CD4-positive, alpha-beta T cell (primary cell): ENCODE measurements at regions not wholly inside any gene's neighbourhood (a gene's known extent, or its start where the extent isn't known, plus 50 kb on each side); places are given as distances from the start of the nearest gene placed in this dataset.

ENCODE experiments used
- ATAC-seq: fragments of 200-7000 bp; cut with Tn5 transposase; one replicate; pipeline ENCODE4 v1.10.0; 2022; ENCODE audit warnings: mild to moderate bottlenecking; ENCODE audit not compliant: poor library complexity
- CTCF ChIA-PET: fragments of 350-600 bp; sonication (Branson Sonifier 250); formaldehyde crosslinking; loops from one replicate; lab custom pipeline; 2021; ENCODE audit warnings: antibody characterized with exemption, inconsistent platforms; lab: Charles Lee
- POLR2A ChIA-PET: fragments of 350-600 bp; sonication (Branson Sonifier 250); formaldehyde crosslinking; loops from one replicate; lab custom pipeline; 2021; ENCODE audit warnings: antibody characterized with exemption, inconsistent platforms; lab: Charles Lee
- DNase-seq, 14 experiments: peaks; one replicate each; pipeline ENCODE4 v3.0.0-alpha.2; 2013 to 2020; ENCODE audit warnings: mixed read lengths in 2 of 14
- H3K27ac ChIP-seq, 2 donors: one replicate each; pipeline versions ENCODE4 v1.5.1 to v1.7.0; 2013; ENCODE audit warnings: low read length in 2 of 2, low read depth in 1 of 2, mild to moderate bottlenecking in 1 of 2
- H3K27me3 ChIP-seq, 2 experiments: 1 replicate in 1 of 2; 2 replicates in 1 of 2; pipeline versions ENCODE4 v1.6.1 to v1.7.0; 2013; ENCODE audit warnings: low read length in 2 of 2, control low read depth in 1 of 2, mild to moderate bottlenecking in 1 of 2, moderate library complexity in 1 of 2; ENCODE audit not compliant: insufficient read depth in 2 of 2, control insufficient read depth in 1 of 2
- H3K36me3 ChIP-seq: one replicate; pipeline ENCODE4 v1.6.1; 2013; ENCODE audit warnings: low read length, control low read depth; ENCODE audit not compliant: insufficient read depth
- H3K4me1 ChIP-seq: one replicate; pipeline ENCODE4 v1.6.1; 2013; ENCODE audit warnings: low read length, control low read depth; ENCODE audit not compliant: insufficient read depth
- H3K4me3 ChIP-seq: one replicate; pipeline ENCODE4 v1.5.1; 2013; ENCODE audit warnings: mild to moderate bottlenecking, low read length, moderate library complexity
- H3K9me3 ChIP-seq, 2 experiments: 1 replicate in 1 of 2; 2 replicates in 1 of 2; pipeline versions ENCODE4 v1.6.1 to v1.7.0; 2013; ENCODE audit warnings: low read length in 2 of 2, mild to moderate bottlenecking in 2 of 2, control low read depth in 1 of 2, moderate library complexity in 1 of 2; ENCODE audit not compliant: control insufficient read depth in 1 of 2, insufficient read depth in 1 of 2
- H3K27ac Mint-ChIP-seq: one replicate; pipeline ENCODE4 v1.8.0; 2020; ENCODE audit warnings: mixed read lengths
- H3K27me3 Mint-ChIP-seq: one replicate; pipeline ENCODE4 v1.8.0; 2021; ENCODE audit warnings: mixed read lengths
- H3K36me3 Mint-ChIP-seq: one replicate; pipeline ENCODE4 v1.8.0; 2021; ENCODE audit warnings: low read depth, mixed read lengths
- H3K4me1 Mint-ChIP-seq: one replicate; pipeline ENCODE4 v1.8.0; 2021; ENCODE audit warnings: low read depth, mixed read lengths
- H3K4me3 Mint-ChIP-seq: one replicate; pipeline ENCODE4 v1.8.0; 2020; ENCODE audit warnings: mild to moderate bottlenecking, mixed read lengths
- H3K9me3 Mint-ChIP-seq: one replicate; pipeline ENCODE4 v1.8.0; 2020; ENCODE audit warnings: mixed read lengths
- CTCF ChIP-seq: fragments of 200-600 bp; IDR thresholded peaks from one replicate; pipeline ENCODE4 v1.8.0; 2022; ENCODE audit warnings: antibody characterized with exemption, mild to moderate bottlenecking
- intact Hi-C, 2 experiments: fragments of 100-400 bp; cut with DNase I in 1 of 2; cut with micrococcal nuclease in 1 of 2; formaldehyde crosslinking; loops; one replicate each; pipeline versions ENCODE4 v1.15.1 to v1.9.0; 2023 to 2025; cut with DNase I, micrococcal nuclease

DNA sequence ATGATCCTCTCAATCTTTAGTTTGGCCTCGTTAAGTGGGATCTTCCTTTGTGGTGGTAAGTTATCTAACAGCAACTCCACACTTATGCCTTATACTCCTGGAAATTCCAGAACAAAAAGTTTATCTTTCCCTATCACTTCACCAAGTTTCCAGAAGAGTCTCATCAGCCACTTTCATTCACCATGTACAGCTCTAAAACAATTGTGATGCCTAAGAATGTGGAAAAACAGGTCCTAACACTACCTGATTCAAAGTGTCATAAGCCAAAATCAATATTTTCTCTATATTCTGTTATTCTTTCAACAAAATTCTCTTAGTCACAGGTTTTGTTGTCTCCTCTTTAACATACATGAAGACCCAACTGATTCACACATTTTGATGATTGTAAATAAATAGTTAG is 342.4 kb upstream of the TYRP1 start:
- H3K27ac ChIP-seq, result no peak overlapping the region
- intact Hi-C loops, result no loop called here
- H3K27me3 ChIP-seq, result no peaks in the 10 kb centered on the region
- H3K4me1 ChIP-seq, result no peaks in the 10 kb centered on the region
- Mint-ChIP-seq H3K4me3 (no peak overlapping the region), H3K4me1 (no peaks in the 10 kb centered on the region), H3K27me3 (no peaks in the 10 kb centered on the region), H3K27ac (no peak overlapping the region), H3K9me3 (peaks cover 8% of the 10 kb centered on the region), H3K36me3 (no peaks in the 10 kb centered on the region)
- ChIA-PET POLR2A (no interaction called here), CTCF (no interaction called here)
- no peak overlapping the region for H3K4me3 ChIP-seq
- DNase-seq, result no peak
- peaks cover 0 to 15% of the 10 kb centered on the region in 2 experiments for H3K9me3 ChIP-seq
- TF ChIP-seq CTCF, result no peak
- no peak for ATAC-seq
- H3K36me3 ChIP-seq, result no peaks in the 10 kb centered on the region

DNA sequence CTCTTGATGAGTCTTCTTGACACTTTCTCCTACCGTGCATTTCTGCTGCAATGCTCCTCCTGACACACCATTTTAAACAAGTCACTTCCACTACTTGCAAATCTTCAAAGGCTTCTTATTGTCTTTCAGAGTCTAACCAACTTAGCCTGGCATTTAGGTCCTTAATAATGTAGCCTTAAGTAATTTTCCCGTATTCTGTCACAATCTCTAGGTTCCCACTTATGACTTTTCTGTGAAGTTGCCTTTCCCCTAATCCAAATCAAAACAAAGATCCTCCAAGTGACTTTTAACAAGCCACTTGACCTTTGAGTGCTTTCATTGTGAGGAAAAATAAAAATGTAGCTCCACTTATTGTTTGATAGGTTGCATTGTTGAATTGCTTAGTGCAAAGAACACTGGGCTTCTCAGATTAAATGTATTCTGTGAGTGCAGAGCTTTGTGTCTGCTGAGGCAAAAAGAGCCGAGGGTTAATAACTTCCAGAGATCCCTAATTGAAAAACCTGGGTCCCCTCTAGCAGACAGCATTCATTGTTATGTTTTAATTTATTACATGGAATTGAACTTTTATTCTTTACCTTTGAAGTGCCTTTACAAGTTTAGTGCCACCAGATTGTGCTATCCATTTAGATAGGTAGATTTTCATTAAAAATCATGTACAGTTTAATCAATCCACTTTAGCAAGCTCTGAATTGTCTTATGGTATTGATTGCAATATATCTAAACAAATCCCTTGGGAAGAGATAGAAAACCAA is 341.7 kb upstream of the TYRP1 start:
- ChIA-PET POLR2A (no interaction called here), CTCF (no interaction called here)
- Mint-ChIP-seq H3K36me3 (no peaks in the 10 kb centered on the region), H3K9me3 (peaks cover 6% of the 10 kb centered on the region), H3K27ac (no peak overlapping the region), H3K27me3 (no peaks in the 10 kb centered on the region), H3K4me3 (no peak overlapping the region), H3K4me1 (no peaks in the 10 kb centered on the region)
- H3K4me3 ChIP-seq, result no peak overlapping the region
- no peak for TF ChIP-seq CTCF
- no peaks in the 10 kb centered on the region for H3K27me3 ChIP-seq
- no peaks in the 10 kb centered on the region for H3K36me3 ChIP-seq
- no peak for ATAC-seq
- intact Hi-C loops, result no loop called here
- H3K4me1 ChIP-seq, result no peaks in the 10 kb centered on the region
- DNase-seq, result no peak
- H3K9me3 ChIP-seq, result peaks cover 4 to 15% of the 10 kb centered on the region in 2 experiments
- H3K27ac ChIP-seq, result no peak overlapping the region

DNA sequence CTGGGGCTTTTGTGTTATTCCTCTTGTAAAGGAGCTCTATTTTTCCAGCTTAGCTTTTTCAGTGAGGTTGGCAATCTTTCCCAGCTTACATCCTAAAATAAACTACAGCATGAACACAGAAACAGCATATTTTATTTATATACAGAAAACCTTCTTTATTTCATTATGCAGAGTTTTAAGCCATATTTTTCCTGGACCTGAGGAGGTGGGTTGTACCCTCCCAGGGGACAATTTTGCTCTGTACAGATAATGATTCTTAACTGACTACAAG is 341.2 kb upstream of the TYRP1 start:
- Histone ChIP-seq H3K27ac (no peak overlapping the region), H3K27me3 (no peaks in the 10 kb centered on the region), H3K4me1 (no peaks in the 10 kb centered on the region), H3K9me3 (peaks cover 4 to 15% of the 10 kb centered on the region in 2 experiments), H3K4me3 (no peak overlapping the region), H3K36me3 (no peaks in the 10 kb centered on the region)
- Mint-ChIP-seq H3K4me1 (no peaks in the 10 kb centered on the region), H3K27ac (no peak overlapping the region), H3K4me3 (no peak overlapping the region), H3K36me3 (no peaks in the 10 kb centered on the region), H3K27me3 (no peaks in the 10 kb centered on the region), H3K9me3 (peaks cover 3% of the 10 kb centered on the region)
- ATAC-seq (no peak), DNase-seq (no peak)
- ChIA-PET CTCF (no interaction called here), POLR2A (no interaction called here)
- TF ChIP-seq CTCF, result no peak
- intact Hi-C loops, result no loop called here
